ENCODE measurements at regions not wholly inside any gene's neighbourhood (a gene's known extent, or its start where the extent isn't known, plus 50 kb on each side); places are given as distances from the start of the nearest gene placed in this dataset.

GRCh38 chr16:6656760-6657159, 675.9 kb upstream of the RBFOX1 start:
- no peaks in the 10 kb centered on the region for H3F3A ChIP-seq (replicated peaks; ENCODE audit: low read depth)
- no peaks in the 10 kb centered on the region for H3K4me1 ChIP-seq (ENCODE audit: insufficient read depth)
- H3K9me2 ChIP-seq (ENCODE audit: insufficient read depth), result 0 out of 2 replicates have a peak, but pooled peaks cover 2% of the 10 kb centered on the region
- TF ChIP-seq NANOG (IDR thresholded peaks at IDR 0.05; ENCODE audit: borderline replicate concordance), result no peak
- TF ChIP-seq CREB1 (CRISPR knock-in tag; IDR thresholded peaks at IDR 0.05; ENCODE audit: low read depth), result no peak
- no peak for TF ChIP-seq ZNF331 (CRISPR knock-in tag; IDR thresholded peaks at IDR 0.05; ENCODE audit: low read depth)
- no peak for TF ChIP-seq ETS1 (IDR thresholded peaks at IDR 0.05)
- TF ChIP-seq EZH2 (IDR thresholded peaks at IDR 0.05; ENCODE audit: low read depth, unreplicated experiment), result no peak
- no peak overlapping the region for H3K4me3 ChIP-seq
- H4K20me1 ChIP-seq (replicated peaks; ENCODE audit: insufficient read depth), result no peaks in the 10 kb centered on the region
- H3K27me3 ChIP-seq (ENCODE audit: insufficient read depth), result no peaks in the 10 kb centered on the region
- H3K4me2 ChIP-seq, result no peak overlapping the region
- H3K4me3 Mint-ChIP-seq, result no peak overlapping the region
- no peaks in the 10 kb centered on the region for H3K79me2 ChIP-seq (replicated peaks; ENCODE audit: insufficient read depth)
- peaks cover 5% of the 10 kb centered on the region for H3K27me3 Mint-ChIP-seq (ENCODE audit: insufficient read depth, low read depth, poor library complexity)
- H3K36me3 Mint-ChIP-seq (ENCODE audit: low read depth), result no peaks in the 10 kb centered on the region
- no peaks in the 10 kb centered on the region for H3K9me3 Mint-ChIP-seq
- H3K4me1 Mint-ChIP-seq, result peaks cover 3% of the 10 kb centered on the region; the same call in 1 of the 3 replicates
- DNase-seq (ENCODE audit: low spot score) (no peak), ATAC-seq (no peak)
- no peak overlapping the region for H3K27ac Mint-ChIP-seq
- H3K27ac ChIP-seq (ENCODE audit: low read depth), result no peak overlapping the region
- 0 out of 2 replicates have a peak, but pooled peaks cover 3% of the 10 kb centered on the region for H3K36me3 ChIP-seq (ENCODE audit: insufficient read depth)
- no peak overlapping the region for H2AFZ ChIP-seq

- H3K4me1 ChIP-seq (ENCODE audit: insufficient read depth), result peaks cover 1% of the 10 kb centered on the region; the same call in 1 of the 2 replicates
- DNase-seq (ENCODE audit: low spot score), result no peak
- Mint-ChIP-seq H3K4me3 (no peak overlapping the region), H3K27me3 (ENCODE audit: insufficient read depth, low read depth, poor library complexity) (no peaks in the 10 kb centered on the region), H3K27ac (no peak overlapping the region), H3K9me3 (peaks cover 6% of the 10 kb centered on the region; the same call in 2 of the 3 replicates), H3K4me1 (peaks cover 17% of the 10 kb centered on the region), H3K36me3 (ENCODE audit: low read depth) (no peaks in the 10 kb centered on the region; the same call in 2 of the 3 replicates)
- H3K79me2 ChIP-seq (replicated peaks; ENCODE audit: insufficient read depth), result no peaks in the 10 kb centered on the region
- H4K20me1 ChIP-seq (replicated peaks; ENCODE audit: insufficient read depth), result no peaks in the 10 kb centered on the region
- no peak overlapping the region for H3K4me2 ChIP-seq
- H3K4me3 ChIP-seq, result no peak overlapping the region
- H2AFZ ChIP-seq, result no peak overlapping the region
- H3F3A ChIP-seq (replicated peaks; ENCODE audit: low read depth), result no peaks in the 10 kb centered on the region
- H3K27ac ChIP-seq (ENCODE audit: low read depth), result no peak overlapping the region
- 0 out of 2 replicates have a peak, but pooled peaks cover 3% of the 10 kb centered on the region for H3K9me2 ChIP-seq (ENCODE audit: insufficient read depth)
- H3K36me3 ChIP-seq (ENCODE audit: insufficient read depth), result no peaks in the 10 kb centered on the region
- no peaks in the 10 kb centered on the region for H3K27me3 ChIP-seq (ENCODE audit: insufficient read depth)
- TF ChIP-seq JUNB (IDR thresholded peaks at IDR 0.05; ENCODE audit: unreplicated experiment), result no peak
- TF ChIP-seq EZH2phosphoT487 (IDR thresholded peaks at IDR 0.05; ENCODE audit: unreplicated experiment), result no peak
- TF ChIP-seq STAT1 (IDR thresholded peaks at IDR 0.05; ENCODE audit: unreplicated experiment), result no peak
- TF ChIP-seq ETS1 (IDR thresholded peaks at IDR 0.05), result no peak
- TF ChIP-seq ZNF462 (CRISPR knock-in tag; IDR thresholded peaks at IDR 0.05), result no peak
- TF ChIP-seq POLR2AphosphoS5 (IDR thresholded peaks at IDR 0.05; ENCODE audit: low read depth), result no peak
- TF ChIP-seq CTCF (conservative IDR thresholded peaks at IDR 0.05; ENCODE audit: low read depth in 2 of 2), result no peak
- ATAC-seq, result no peak
Measured at GRCh38 chr16:6646891-6647290, 685.8 kb upstream of the RBFOX1 start.
